ENCODE measurements at regions not wholly inside any gene's neighbourhood (a gene's known extent, or its start where the extent isn't known, plus 50 kb on each side); places are given as distances from the start of the nearest gene placed in this dataset.

- H3K27me3 Mint-ChIP-seq (ENCODE audit: low read depth): no peaks in the 10 kb centered on the region
- H3K27ac Mint-ChIP-seq: no peak overlapping the region
- peaks cover 3% of the 10 kb centered on the region for H3K9me3 Mint-ChIP-seq
- H3K36me3 Mint-ChIP-seq (ENCODE audit: low read depth): no peaks in the 10 kb centered on the region
- DNase-seq (ENCODE audit: low spot score): no peak
- no peak overlapping the region for H3K4me3 Mint-ChIP-seq
- no peaks in the 10 kb centered on the region for H3K4me1 Mint-ChIP-seq (ENCODE audit: low read depth)
These were observed 228.3 kb upstream of the TARS1 start for GRCh38 chr5:33212439-33212838.

GRCh38 chr5:33212900-33213299 lies 227.9 kb upstream of the TARS1 start:
- Mint-ChIP-seq H3K27ac (no peak overlapping the region), H3K4me3 (no peak overlapping the region), H3K36me3 (ENCODE audit: low read depth) (no peaks in the 10 kb centered on the region), H3K4me1 (ENCODE audit: low read depth) (no peaks in the 10 kb centered on the region), H3K9me3 (peaks cover 3% of the 10 kb centered on the region), H3K27me3 (ENCODE audit: low read depth) (no peaks in the 10 kb centered on the region)
- no peak for DNase-seq (ENCODE audit: low spot score)

GRCh38 chr5:33223563-33224284 lies 217.0 kb upstream of the TARS1 start:
- no peaks in the 10 kb centered on the region for H3K9me3 Mint-ChIP-seq
- no peak overlapping the region for H3K27ac Mint-ChIP-seq
- H3K4me3 Mint-ChIP-seq: no peak overlapping the region
- H3K36me3 Mint-ChIP-seq (ENCODE audit: low read depth): no peaks in the 10 kb centered on the region
- no peaks in the 10 kb centered on the region for H3K4me1 Mint-ChIP-seq (ENCODE audit: low read depth)
- no peak for DNase-seq (ENCODE audit: low spot score)
- no peaks in the 10 kb centered on the region for H3K27me3 Mint-ChIP-seq (ENCODE audit: low read depth)

GRCh38 chr5:33224285-33224961 lies 216.3 kb upstream of the TARS1 start:
- H3K27me3 Mint-ChIP-seq (ENCODE audit: low read depth): no peaks in the 10 kb centered on the region
- H3K4me3 Mint-ChIP-seq: no peak overlapping the region
- no peak overlapping the region for H3K27ac Mint-ChIP-seq
- no peaks in the 10 kb centered on the region for H3K4me1 Mint-ChIP-seq (ENCODE audit: low read depth)
- H3K9me3 Mint-ChIP-seq: no peaks in the 10 kb centered on the region
- no peak for DNase-seq (ENCODE audit: low spot score)
- H3K36me3 Mint-ChIP-seq (ENCODE audit: low read depth): no peaks in the 10 kb centered on the region

- Mint-ChIP-seq H3K9me3 (no peaks in the 10 kb centered on the region), H3K36me3 (ENCODE audit: low read depth) (no peaks in the 10 kb centered on the region), H3K27ac (no peak overlapping the region), H3K4me3 (no peak overlapping the region), H3K4me1 (ENCODE audit: low read depth) (no peaks in the 10 kb centered on the region), H3K27me3 (ENCODE audit: low read depth) (peaks cover 3% of the 10 kb centered on the region)
- no peak for DNase-seq (ENCODE audit: low spot score)
These were observed 213.5 kb upstream of the TARS1 start for GRCh38 chr5:33227247-33227646.

- Mint-ChIP-seq H3K27ac (no peak overlapping the region), H3K4me3 (no peak overlapping the region), H3K4me1 (ENCODE audit: low read depth) (no peaks in the 10 kb centered on the region), H3K27me3 (ENCODE audit: low read depth) (peaks cover 3% of the 10 kb centered on the region), H3K36me3 (ENCODE audit: low read depth) (no peaks in the 10 kb centered on the region), H3K9me3 (no peaks in the 10 kb centered on the region)
- no peak for DNase-seq (ENCODE audit: low spot score)
These were observed 213.0 kb upstream of the TARS1 start for GRCh38 chr5:33227746-33228145.

- no peaks in the 10 kb centered on the region for H3K9me3 Mint-ChIP-seq
- no peak overlapping the region for H3K4me3 Mint-ChIP-seq
- H3K4me1 Mint-ChIP-seq (ENCODE audit: low read depth): no peaks in the 10 kb centered on the region
- peaks cover 3% of the 10 kb centered on the region for H3K27me3 Mint-ChIP-seq (ENCODE audit: low read depth)
- H3K36me3 Mint-ChIP-seq (ENCODE audit: low read depth): no peaks in the 10 kb centered on the region
- no peak for DNase-seq (ENCODE audit: low spot score)
- no peak overlapping the region for H3K27ac Mint-ChIP-seq
These were observed 212.6 kb upstream of the TARS1 start for GRCh38 chr5:33228149-33228548.

GRCh38 chr5:33229216-33229615 lies 211.5 kb upstream of the TARS1 start:
- Mint-ChIP-seq H3K36me3 (ENCODE audit: low read depth) (no peaks in the 10 kb centered on the region), H3K27me3 (ENCODE audit: low read depth) (peaks cover 3% of the 10 kb centered on the region), H3K4me3 (no peak overlapping the region), H3K4me1 (ENCODE audit: low read depth) (no peaks in the 10 kb centered on the region), H3K27ac (no peak overlapping the region), H3K9me3 (no peaks in the 10 kb centered on the region)
- no peak for DNase-seq (ENCODE audit: low spot score)

GRCh38 chr5:33230467-33231078 lies 210.2 kb upstream of the TARS1 start:
- no peak overlapping the region for H3K27ac Mint-ChIP-seq
- no peaks in the 10 kb centered on the region for H3K9me3 Mint-ChIP-seq
- no peak overlapping the region for H3K4me3 Mint-ChIP-seq
- peaks cover 3% of the 10 kb centered on the region for H3K27me3 Mint-ChIP-seq (ENCODE audit: low read depth)
- no peaks in the 10 kb centered on the region for H3K36me3 Mint-ChIP-seq (ENCODE audit: low read depth)
- DNase-seq (ENCODE audit: low spot score): no peak
- H3K4me1 Mint-ChIP-seq (ENCODE audit: low read depth): peaks cover 2% of the 10 kb centered on the region

- H3K9me3 Mint-ChIP-seq: no peaks in the 10 kb centered on the region
- H3K27ac Mint-ChIP-seq: no peak overlapping the region
- H3K4me1 Mint-ChIP-seq (ENCODE audit: low read depth): peaks cover 8% of the 10 kb centered on the region
- H3K27me3 Mint-ChIP-seq (ENCODE audit: low read depth): peaks cover 3% of the 10 kb centered on the region
- no peak overlapping the region for H3K4me3 Mint-ChIP-seq
- DNase-seq (ENCODE audit: low spot score): no peak
- H3K36me3 Mint-ChIP-seq (ENCODE audit: low read depth): no peaks in the 10 kb centered on the region
These were observed 209.5 kb upstream of the TARS1 start for GRCh38 chr5:33231214-33231710.

- Mint-ChIP-seq H3K27ac (no peak overlapping the region), H3K9me3 (no peaks in the 10 kb centered on the region), H3K4me1 (ENCODE audit: low read depth) (peaks cover 12% of the 10 kb centered on the region), H3K27me3 (ENCODE audit: low read depth) (peaks cover 3% of the 10 kb centered on the region), H3K36me3 (ENCODE audit: low read depth) (no peaks in the 10 kb centered on the region), H3K4me3 (no peak overlapping the region)
- no peak for DNase-seq (ENCODE audit: low spot score)
These were observed 208.8 kb upstream of the TARS1 start for GRCh38 chr5:33231935-33232334.

GRCh38 chr5:33232731-33233505 lies 207.8 kb upstream of the TARS1 start:
- peaks cover 12% of the 10 kb centered on the region for H3K4me1 Mint-ChIP-seq (ENCODE audit: low read depth)
- peaks cover 3% of the 10 kb centered on the region for H3K27me3 Mint-ChIP-seq (ENCODE audit: low read depth)
- H3K27ac Mint-ChIP-seq: no peak overlapping the region
- no peak overlapping the region for H3K4me3 Mint-ChIP-seq
- DNase-seq (ENCODE audit: low spot score): no peak
- no peaks in the 10 kb centered on the region for H3K9me3 Mint-ChIP-seq
- no peaks in the 10 kb centered on the region for H3K36me3 Mint-ChIP-seq (ENCODE audit: low read depth)

GRCh38 chr5:33235304-33235703 lies 205.5 kb upstream of the TARS1 start:
- Mint-ChIP-seq H3K27me3 (ENCODE audit: low read depth) (no peaks in the 10 kb centered on the region), H3K36me3 (ENCODE audit: low read depth) (no peaks in the 10 kb centered on the region), H3K4me3 (no peak overlapping the region), H3K27ac (no peak overlapping the region), H3K9me3 (no peaks in the 10 kb centered on the region), H3K4me1 (ENCODE audit: low read depth) (peaks cover 12% of the 10 kb centered on the region)
- no peak for DNase-seq (ENCODE audit: low spot score)

GRCh38 chr5:33235824-33236223 lies 204.9 kb upstream of the TARS1 start:
- Mint-ChIP-seq H3K27me3 (ENCODE audit: low read depth) (no peaks in the 10 kb centered on the region), H3K27ac (peak overlapping the region; percentile 23)

More at GRCh38 chr5:33235824-33236223, 204.9 kb upstream of the TARS1 start:
- peak overlapping the region; percentile 6 for H3K4me3 Mint-ChIP-seq
- peaks cover 12% of the 10 kb centered on the region for H3K4me1 Mint-ChIP-seq (ENCODE audit: low read depth)
- no peaks in the 10 kb centered on the region for H3K36me3 Mint-ChIP-seq (ENCODE audit: low read depth)
- no peak for DNase-seq (ENCODE audit: low spot score)
- H3K9me3 Mint-ChIP-seq: no peaks in the 10 kb centered on the region
